ENCODE measurements at regions not wholly inside any gene's neighbourhood (a gene's known extent, or its start where the extent isn't known, plus 50 kb on each side); places are given as distances from the start of the nearest gene placed in this dataset.

DNA sequence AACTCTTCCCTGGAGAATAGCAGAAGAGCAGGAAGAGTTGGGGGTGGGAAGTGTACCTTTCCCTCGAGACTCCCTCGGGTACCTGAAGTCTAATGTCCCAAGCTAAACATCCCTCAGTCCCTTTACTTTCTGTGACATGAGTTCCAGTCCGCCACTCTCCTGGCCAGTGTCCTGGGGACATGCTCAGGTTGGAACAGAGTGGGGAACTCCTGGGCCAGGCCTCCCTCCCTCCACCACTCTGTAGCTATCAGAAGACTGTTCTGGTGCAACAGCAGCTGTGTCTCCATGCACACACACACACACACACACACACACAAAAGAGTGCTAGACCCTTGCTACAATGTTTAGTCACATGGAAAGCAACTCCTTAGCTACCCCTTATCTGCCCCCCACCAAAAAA, 155.0 kb upstream of the HES1 start:
- intact Hi-C loops (cut with micrococcal nuclease) = no loop called here

DNA sequence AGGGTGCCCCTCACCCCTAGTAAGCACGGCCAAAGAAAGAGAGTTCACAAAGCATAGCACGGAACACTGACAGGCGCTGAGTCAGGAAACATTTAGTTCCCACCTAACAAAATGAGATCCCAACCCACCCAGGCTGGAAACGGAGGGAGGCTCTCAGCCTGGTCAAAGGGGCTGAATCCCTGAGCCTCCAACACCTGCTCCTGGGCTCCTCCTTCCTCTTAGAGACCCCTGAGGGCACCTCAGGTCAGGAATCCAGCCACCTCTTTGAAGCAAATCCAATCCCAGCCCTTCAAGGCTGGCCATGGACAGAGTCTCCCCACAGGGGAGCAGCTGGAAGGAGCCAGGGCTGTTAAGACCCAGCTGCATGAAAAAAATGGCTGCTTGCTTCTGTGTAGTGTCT, 154.4 kb upstream of the HES1 start:
- intact Hi-C loops (cut with micrococcal nuclease) = no loop called here

GRCh38 chr3:193982258-193982659, 153.7 kb upstream of the HES1 start:
- intact Hi-C loops (cut with micrococcal nuclease) = no loop called here

DNA sequence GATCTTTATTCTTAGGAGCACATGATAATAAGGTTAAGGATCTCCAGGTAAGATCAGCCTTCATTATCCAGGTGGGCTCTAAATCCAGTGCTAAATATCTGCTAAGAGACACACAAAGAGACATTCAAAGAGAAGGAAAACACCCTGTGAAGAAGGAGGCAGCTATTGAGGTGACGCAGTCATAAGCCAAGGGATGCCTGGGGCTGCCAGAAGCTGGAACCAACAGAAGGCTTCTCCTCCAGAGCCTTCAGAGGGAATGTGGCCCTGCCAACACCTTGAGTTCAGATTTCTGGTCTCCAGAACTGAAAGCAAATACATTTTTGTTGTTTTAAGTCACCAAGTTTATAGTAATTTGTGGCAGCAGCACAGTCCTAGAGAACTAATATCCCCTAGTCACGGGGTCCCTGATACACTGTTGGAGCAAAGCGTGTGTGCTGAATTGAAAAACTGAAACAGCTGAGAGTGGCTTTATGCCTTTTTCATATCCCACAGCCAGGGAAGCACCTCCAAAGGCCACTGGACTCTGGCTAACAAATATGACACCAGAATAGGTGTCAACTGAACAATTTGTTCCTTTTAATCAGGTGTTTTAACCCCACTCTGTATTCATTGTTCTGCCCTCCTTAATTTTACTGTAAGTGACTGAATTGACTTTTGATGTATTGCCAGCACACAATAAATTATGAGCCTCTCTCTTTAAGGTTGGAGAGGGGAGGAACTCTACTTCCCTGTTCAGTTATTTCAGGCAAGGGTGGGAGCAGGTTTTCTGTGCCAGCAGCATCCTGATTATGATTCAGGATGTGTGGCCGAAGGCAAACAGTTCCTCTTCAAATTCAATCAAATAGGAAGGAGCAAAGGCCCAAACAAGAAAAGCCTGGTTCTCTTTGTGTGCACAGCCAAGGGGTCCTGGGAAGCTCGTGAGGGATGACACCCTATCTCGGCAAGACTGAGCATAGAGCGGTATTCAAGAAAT, 151.8 kb upstream of the HES1 start:
- intact Hi-C loops (cut with micrococcal nuclease) = no loop called here

DNA sequence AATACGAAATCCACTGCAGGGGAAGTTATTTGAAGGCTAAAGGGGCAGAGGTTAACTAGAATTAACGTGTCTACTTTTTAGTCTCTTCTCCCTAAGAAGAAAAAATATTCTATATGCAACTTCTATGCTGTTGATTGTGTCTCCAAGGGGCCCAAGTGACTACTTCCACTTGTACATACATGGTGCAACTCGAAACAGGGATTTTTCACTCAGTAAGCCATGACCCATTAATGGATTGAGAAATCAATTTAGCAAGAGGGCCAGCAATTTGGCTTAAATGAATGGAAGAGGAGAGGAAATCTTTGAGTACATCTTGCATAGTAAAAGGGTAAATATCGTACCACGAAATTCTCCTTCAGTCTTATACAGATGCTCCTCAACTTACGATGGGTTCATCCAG, 151.1 kb upstream of the HES1 start:
- intact Hi-C loops (cut with micrococcal nuclease) = no loop called here

DNA sequence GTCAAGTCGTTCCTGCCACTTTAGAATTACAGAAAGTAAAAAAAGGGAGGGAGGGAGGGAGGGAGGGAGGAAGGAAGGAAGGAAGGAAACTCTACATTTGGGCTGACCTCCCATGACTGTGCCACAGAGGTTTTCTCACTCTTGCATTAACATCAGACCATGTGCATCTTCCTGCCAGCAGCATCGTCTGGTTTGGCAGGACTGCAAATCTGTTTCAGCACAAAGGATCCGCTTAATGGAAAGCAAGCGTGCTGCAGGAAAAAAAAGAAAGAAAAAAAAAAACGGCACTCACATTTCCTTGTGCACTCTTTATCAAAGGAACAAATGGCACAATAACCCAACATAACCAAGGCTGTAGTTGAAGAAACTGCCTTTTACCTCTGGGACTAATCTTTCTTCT, 148.8 kb upstream of the HES1 start:
- intact Hi-C loops (cut with micrococcal nuclease) = no loop called here

- intact Hi-C loops (cut with micrococcal nuclease) = no loop called here
These were observed 146.8 kb upstream of the HES1 start for GRCh38 chr3:193989186-193989585.

GRCh38 chr3:193991666-193992424, 144.1 kb upstream of the HES1 start:
- intact Hi-C loops (cut with micrococcal nuclease) = no loop called here

- intact Hi-C loops (cut with micrococcal nuclease) = no loop called here
These were observed 143.4 kb upstream of the HES1 start for GRCh38 chr3:193992425-193993037.

DNA sequence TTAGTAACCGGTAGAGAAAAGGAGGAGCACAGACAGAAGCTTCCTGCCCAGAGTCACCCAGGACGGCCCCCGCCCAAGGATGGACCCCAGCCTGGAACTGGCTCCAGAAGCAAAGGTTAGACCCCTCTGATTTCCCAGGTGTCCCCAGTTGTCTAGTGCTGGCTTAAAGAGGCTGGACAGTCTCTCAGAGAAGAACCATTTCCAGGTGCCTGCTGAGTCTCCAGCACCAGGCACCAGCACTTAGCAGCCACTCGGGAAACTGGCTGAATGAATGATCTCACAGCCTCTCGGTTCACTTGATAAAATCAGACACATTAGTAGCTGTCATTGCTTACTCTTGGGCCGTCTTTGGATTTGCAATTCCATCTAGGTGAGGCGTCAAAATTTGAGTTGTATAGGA, 139.7 kb upstream of the HES1 start:
- intact Hi-C loops (cut with micrococcal nuclease) = no loop called here

- intact Hi-C loops (cut with micrococcal nuclease) = no loop called here
These were observed 139.3 kb upstream of the HES1 start for GRCh38 chr3:193996641-193997089.

GRCh38 chr3:193997228-193998122, 138.5 kb upstream of the HES1 start:
- intact Hi-C loops (cut with micrococcal nuclease) = no loop called here

- intact Hi-C loops (cut with micrococcal nuclease) = no loop called here
These were observed 137.9 kb upstream of the HES1 start for GRCh38 chr3:193998123-193998448.

DNA sequence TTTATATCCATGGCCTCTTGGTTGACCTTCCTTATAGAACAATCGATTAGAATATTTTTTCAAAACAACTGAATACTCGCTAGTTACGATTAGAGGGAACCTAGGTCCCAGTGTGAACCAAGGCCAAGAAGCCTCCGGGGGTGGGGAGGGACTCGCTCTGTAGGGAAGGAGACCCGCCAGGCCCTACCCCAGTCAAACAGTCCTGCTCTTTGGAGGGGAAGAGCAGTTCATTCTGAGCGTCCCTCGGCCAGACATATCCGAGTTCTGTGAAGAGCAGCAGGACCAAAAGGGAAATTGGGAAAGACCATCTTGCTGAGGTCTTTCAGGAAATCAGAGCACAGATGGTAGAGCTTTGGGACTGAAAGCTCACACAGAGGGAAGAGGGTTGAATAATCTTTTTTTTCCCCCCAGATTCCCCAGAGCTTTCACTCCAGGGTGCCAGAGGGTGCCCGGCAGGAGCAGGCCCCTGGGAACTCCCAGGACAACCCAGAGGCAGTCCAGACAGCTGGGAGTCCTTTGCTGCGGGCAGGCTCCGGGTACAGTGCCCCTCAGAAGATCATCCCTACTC, 137.2 kb upstream of the HES1 start:
- intact Hi-C loops (cut with micrococcal nuclease) = no loop called here

GRCh38 chr3:194000100-194000499, 135.8 kb upstream of the HES1 start:
- intact Hi-C loops (cut with micrococcal nuclease) = no loop called here

GRCh38 chr3:194000712-194001111, 135.2 kb upstream of the HES1 start:
- intact Hi-C loops (cut with micrococcal nuclease) = no loop called here

- intact Hi-C loops (cut with micrococcal nuclease) = no loop called here
These were observed 134.1 kb upstream of the HES1 start for GRCh38 chr3:194001728-194002459.

- intact Hi-C loops (cut with micrococcal nuclease) = no loop called here
These were observed 132.6 kb upstream of the HES1 start for GRCh38 chr3:194003114-194004057.

DNA sequence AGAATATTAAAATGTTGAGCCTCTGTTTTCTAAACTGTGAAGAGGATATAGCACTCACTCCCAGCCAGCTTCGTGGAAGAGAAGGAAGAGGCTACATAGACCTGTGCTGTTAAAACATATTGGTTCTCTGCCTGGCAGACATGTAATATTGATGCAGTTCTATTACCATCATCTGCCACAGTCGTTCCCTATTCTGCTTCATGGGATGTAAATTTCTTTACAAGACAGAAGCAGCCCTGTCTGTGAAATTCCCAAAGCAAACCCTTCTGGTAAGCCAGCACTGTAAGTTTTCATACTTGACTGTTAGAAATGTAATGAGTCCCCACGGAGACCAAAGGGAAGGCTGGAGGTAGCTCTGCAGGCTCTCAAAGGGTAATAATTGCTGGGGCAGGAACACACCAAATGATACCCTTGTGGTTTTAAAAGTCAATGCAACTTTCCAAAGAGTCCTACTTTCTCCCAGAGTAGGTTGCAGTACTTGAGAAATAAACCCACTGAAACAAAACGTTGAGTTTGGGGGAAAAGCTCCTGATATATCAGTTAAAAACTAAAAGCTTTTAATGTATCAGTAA, 129.9 kb upstream of the HES1 start:
- intact Hi-C loops (cut with micrococcal nuclease) = no loop called here

Measured in T-helper 2 cell treated with Interferon-gamma antibody and Interleukin-4, amounts not matched to agents 100 ng/mL and 5 ng/mL, for 36 hours (primary cell).